GM13977 (cell line): ENCODE measurements at regions not wholly inside any gene's neighbourhood (a gene's known extent, or its start where the extent isn't known, plus 50 kb on each side); places are given as distances from the start of the nearest gene placed in this dataset.

Experiments
- DNase-seq: peaks from one replicate; pipeline ENCODE4 v3.0.0; 2012; ENCODE audit warnings: low spot score
- in situ Hi-C: fragments of 300-500 bp; cut with MboI; formaldehyde crosslinking; loops from one replicate; pipeline ENCODE4 v1.12.0; 2022; ENCODE audit warnings: low sequenced_read_pairs, low pct_unique_long_range_greater_than_20kb, mixed read lengths, inconsistent platforms; ENCODE audit not compliant: unreplicated experiment
- TF ChIP-seq, protein P1 (sequence below): IDR thresholded peaks from 2 replicates; pipeline ENCODE4 v1.5.1; 2012; ENCODE audit warnings: mild to moderate bottlenecking, control low read depth; ENCODE audit not compliant: insufficient read depth; ENCODE audit errors: extremely low read depth, missing control alignments

DNA sequence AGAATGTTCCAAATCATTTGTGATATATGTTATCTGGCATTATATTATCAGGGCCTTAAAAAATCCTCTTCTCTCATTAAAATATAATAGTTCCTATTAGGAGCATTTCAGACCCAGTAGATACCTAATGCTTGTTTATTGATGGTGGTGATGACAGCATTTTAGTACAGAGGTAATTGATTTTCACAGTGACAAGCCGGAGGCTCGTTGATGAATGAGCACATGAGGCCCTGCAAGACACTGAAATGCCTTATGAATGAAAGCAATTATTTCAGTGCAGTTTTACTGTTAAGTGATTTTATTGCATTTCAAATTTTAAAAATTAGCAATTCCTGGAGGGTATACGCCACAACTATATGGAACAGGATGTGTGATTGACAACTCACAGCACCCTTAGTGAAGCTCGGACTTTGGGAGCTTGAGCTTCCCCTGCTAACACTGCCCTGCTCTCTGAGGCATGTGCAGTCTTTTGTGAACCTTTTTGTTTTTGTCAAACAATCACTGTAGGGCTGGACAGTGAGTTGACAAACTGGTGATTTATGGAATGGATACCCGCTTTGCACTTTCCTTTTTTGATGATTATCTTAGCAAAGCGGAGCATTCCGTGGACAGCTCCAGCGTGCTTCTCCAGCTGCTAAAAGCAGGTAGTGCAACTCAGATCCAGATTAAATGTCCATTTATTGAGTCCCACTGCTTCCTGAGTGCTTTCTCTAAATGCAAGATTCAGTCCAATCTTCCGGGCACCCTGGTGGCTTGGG lies 187.0 kb upstream of the ATP10A start:
- TF ChIP-seq, protein P1, sequence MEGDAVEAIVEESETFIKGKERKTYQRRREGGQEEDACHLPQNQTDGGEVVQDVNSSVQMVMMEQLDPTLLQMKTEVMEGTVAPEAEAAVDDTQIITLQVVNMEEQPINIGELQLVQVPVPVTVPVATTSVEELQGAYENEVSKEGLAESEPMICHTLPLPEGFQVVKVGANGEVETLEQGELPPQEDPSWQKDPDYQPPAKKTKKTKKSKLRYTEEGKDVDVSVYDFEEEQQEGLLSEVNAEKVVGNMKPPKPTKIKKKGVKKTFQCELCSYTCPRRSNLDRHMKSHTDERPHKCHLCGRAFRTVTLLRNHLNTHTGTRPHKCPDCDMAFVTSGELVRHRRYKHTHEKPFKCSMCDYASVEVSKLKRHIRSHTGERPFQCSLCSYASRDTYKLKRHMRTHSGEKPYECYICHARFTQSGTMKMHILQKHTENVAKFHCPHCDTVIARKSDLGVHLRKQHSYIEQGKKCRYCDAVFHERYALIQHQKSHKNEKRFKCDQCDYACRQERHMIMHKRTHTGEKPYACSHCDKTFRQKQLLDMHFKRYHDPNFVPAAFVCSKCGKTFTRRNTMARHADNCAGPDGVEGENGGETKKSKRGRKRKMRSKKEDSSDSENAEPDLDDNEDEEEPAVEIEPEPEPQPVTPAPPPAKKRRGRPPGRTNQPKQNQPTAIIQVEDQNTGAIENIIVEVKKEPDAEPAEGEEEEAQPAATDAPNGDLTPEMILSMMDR: no peak
- in situ Hi-C loops: no loop called here
- no peak for DNase-seq

- in situ Hi-C loops: no loop called here
- TF ChIP-seq, protein P1: no peak
- DNase-seq: no peak
Observed at GRCh38 chr15:26048669-26049068, 185.5 kb upstream of the ATP10A start.

DNA sequence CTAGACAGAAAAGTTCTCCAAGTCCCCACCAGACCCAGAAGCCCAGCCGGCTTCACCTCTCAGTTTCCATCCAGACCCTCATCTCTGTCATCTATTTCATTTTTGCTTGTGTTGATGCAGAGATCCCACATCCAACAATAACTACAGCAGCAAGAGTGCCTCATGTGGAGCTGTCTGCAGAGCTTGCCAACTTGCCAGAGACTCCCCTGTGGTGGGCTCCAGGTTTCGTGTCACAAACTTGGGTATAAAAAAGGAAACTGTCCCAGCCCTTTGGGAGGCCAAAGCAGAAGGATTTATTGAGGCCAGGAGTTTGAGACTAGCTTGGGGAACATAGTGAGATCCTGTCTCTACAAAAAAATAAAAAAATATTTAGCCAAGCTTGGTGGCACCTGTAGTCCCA lies 182.4 kb upstream of the ATP10A start:
- TF ChIP-seq, protein P1: no peak
- in situ Hi-C loops: no loop called here
- DNase-seq: no peak

- TF ChIP-seq, protein P1: no peak
- in situ Hi-C loops: no loop called here
- no peak for DNase-seq
Observed at GRCh38 chr15:26043018-26043417, 179.9 kb upstream of the ATP10A start.

- TF ChIP-seq, protein P1: no peak
- no peak for DNase-seq
- in situ Hi-C loops: no loop called here
Observed at GRCh38 chr15:26038693-26039092, 175.6 kb upstream of the ATP10A start.

DNA sequence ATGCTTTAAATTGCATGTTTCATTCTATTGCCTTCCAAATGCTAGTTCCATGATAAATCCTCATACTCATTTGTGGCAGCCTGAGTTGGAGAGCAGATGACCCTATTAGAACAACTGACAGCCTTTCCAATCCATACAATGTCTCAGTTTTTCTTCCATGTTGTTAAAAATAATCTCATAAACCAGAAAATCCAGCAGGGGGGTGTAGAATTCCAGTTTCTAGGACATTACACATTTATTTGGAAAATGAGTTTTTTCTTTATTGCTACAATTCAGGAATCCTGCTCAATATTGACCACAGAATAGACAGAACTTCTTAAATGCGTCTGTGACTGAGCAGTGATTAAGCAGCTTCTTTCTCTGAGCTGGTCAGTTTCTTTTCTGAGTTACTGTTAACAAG lies 174.2 kb upstream of the ATP10A start:
- TF ChIP-seq, protein P1: no peak
- DNase-seq: no peak
- in situ Hi-C loops: no loop called here

GRCh38 chr15:26033493-26033892 lies 170.4 kb upstream of the ATP10A start:
- in situ Hi-C loops: no loop called here
- TF ChIP-seq, protein P1: no peak
- DNase-seq: no peak
